ENCODE measurements at regions not wholly inside any gene's neighbourhood (a gene's known extent, or its start where the extent isn't known, plus 50 kb on each side); places are given as distances from the start of the nearest gene placed in this dataset.

DNA sequence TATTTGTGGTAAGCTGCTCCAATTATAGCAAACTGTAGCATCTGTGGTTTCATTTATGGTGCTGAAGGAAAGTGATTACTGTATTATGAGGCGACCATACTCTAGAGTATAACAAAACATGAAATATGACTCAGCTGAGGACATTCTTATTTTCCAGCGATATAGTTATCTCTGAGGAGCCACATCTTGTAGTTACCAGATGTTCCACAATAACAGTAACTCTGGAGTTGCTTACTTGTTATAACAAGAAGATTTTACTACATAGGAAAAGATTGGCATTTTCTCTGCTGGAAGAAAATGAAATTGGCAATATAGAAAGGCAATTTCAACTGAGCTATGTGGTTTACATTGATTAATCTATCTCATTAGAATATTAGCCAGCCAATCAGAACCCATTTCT is 1634.2 kb downstream of the PCDH9 start:
- no peaks in the 10 kb centered on the region for H3K79me2 ChIP-seq (ENCODE audit: control insufficient read depth, insufficient read depth, low read length)
- H4K20me1 ChIP-seq (replicated peaks; ENCODE audit: control insufficient read depth, extremely low read depth, insufficient read depth, low read length), result no peaks in the 10 kb centered on the region
- no TSS peak for BruUV-seq (replicated peaks)
- ChIA-PET CTCF (no interaction called here), POLR2A (no interaction called here)
- intact Hi-C loops (cut with micrococcal nuclease), result no loop called here
- H3K36me3 ChIP-seq (ENCODE audit: control insufficient read depth in 2 of 2, extremely low read depth in 1 of 2, insufficient read depth in 2 of 2, low read length in 2 of 2), result no peaks in the 10 kb centered on the region
- H3K4me1 ChIP-seq (ENCODE audit: control insufficient read depth, extremely low read depth, insufficient read depth, low read length), result no peaks in the 10 kb centered on the region
- H2AFZ ChIP-seq (ENCODE audit: low read depth, low read length), result no peak overlapping the region
- no peak overlapping the region for H3K4me2 ChIP-seq (ENCODE audit: insufficient read depth, low read length)
- H3K27me3 ChIP-seq (ENCODE audit: control insufficient read depth in 2 of 2, insufficient read depth in 2 of 2, low read length in 2 of 2), result no peaks in the 10 kb centered on the region
- FAIRE-seq (no peak), DNase-seq (ENCODE audit: low read depth, low spot score) (no peak)
- H3K9me3 ChIP-seq (replicated peaks; ENCODE audit: control insufficient read depth, insufficient read depth, low read length), result no peaks in the 10 kb centered on the region
- no peaks in the 10 kb centered on the region for H3K9me1 ChIP-seq (replicated peaks; ENCODE audit: control insufficient read depth, extremely low read depth, insufficient read depth, low read length)
- dilution Hi-C loops (cut with MboI; ENCODE audit: extremely low pct_ligation_motif_present, low sequenced_read_pairs), result no loop called here
- no peak for TF ChIP-seq GATA2 (IDR thresholded peaks at IDR 0.05; ENCODE audit: insufficient read depth, insufficient read length, low read depth, low read length)
- TF ChIP-seq JUN (IDR thresholded peaks at IDR 0.05; ENCODE audit: borderline replicate concordance, insufficient read depth, insufficient read length, low read depth), result no peak
- TF ChIP-seq CTCF (IDR thresholded peaks at IDR 0.05; ENCODE audit: extremely low read depth in 1 of 2, insufficient read depth in 1 of 2, low read depth in 1 of 2, low read length in 2 of 2), result no peak
- TF ChIP-seq MYC (IDR thresholded peaks at IDR 0.05; ENCODE audit: low read depth, low read length), result no peak
- TF ChIP-seq EZH2 (IDR thresholded peaks at IDR 0.05; ENCODE audit: borderline replicate concordance, low read depth, low read length, severe bottlenecking), result no peak
- no peak overlapping the region for H3K9ac ChIP-seq (replicated peaks; ENCODE audit: extremely low read depth, insufficient read depth, low read length)
- no peak overlapping the region for H3K27ac ChIP-seq (ENCODE audit: insufficient read depth, low read depth, low read length)
- no peak overlapping the region for H3K4me3 ChIP-seq (replicated peaks in 1 of 3; ENCODE audit: insufficient read depth in 1 of 3, low read depth in 1 of 3, low read length in 3 of 3)

DNA sequence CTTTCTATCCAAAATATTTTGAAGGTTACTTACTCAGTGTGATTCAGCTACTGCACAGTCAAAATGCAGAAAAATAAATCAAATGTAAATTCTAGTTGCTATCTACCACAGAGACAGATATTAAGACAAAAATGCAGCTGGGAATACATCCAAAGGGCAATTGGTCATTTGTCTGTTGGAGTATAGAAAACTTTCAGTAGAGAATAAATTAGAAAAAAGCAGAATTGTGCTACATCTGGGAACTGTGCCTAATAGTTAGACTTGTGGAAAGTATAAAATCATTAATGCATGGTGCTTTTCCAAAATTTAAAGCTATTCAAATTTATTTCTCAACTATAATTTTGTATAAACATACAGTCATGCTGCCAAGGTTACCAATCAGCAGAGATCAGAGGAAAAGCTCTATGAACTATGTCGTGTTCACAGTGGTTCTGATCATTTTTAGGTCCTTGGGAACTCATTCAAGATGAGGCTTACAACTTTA is 1635.8 kb downstream of the PCDH9 start:
- ChIA-PET POLR2A (no interaction called here), CTCF (interaction anchor here (1.0 to 1.2 kb wide), 2 partner anchors 11 to 18 kb away, joined by 3 read pairs; no protein-coding TSS in a partner anchor)
- Histone ChIP-seq H3K36me3 (ENCODE audit: control insufficient read depth in 2 of 2, extremely low read depth in 1 of 2, insufficient read depth in 2 of 2, low read length in 2 of 2) (no peaks in the 10 kb centered on the region), H3K79me2 (ENCODE audit: control insufficient read depth, insufficient read depth, low read length) (no peaks in the 10 kb centered on the region), H3K9me3 (replicated peaks; ENCODE audit: control insufficient read depth, insufficient read depth, low read length) (no peaks in the 10 kb centered on the region), H2AFZ (ENCODE audit: low read depth, low read length) (no peak overlapping the region), H4K20me1 (replicated peaks; ENCODE audit: control insufficient read depth, extremely low read depth, insufficient read depth, low read length) (no peaks in the 10 kb centered on the region), H3K27ac (ENCODE audit: insufficient read depth, low read depth, low read length) (no peak overlapping the region), H3K4me1 (ENCODE audit: control insufficient read depth, extremely low read depth, insufficient read depth, low read length) (no peaks in the 10 kb centered on the region), H3K9me1 (replicated peaks; ENCODE audit: control insufficient read depth, extremely low read depth, insufficient read depth, low read length) (no peaks in the 10 kb centered on the region), H3K4me3 (replicated peaks in 1 of 3; ENCODE audit: insufficient read depth in 1 of 3, low read depth in 1 of 3, low read length in 3 of 3) (no peak overlapping the region), H3K4me2 (ENCODE audit: insufficient read depth, low read length) (no peak overlapping the region), H3K27me3 (ENCODE audit: control insufficient read depth in 2 of 2, insufficient read depth in 2 of 2, low read length in 2 of 2) (no peaks in the 10 kb centered on the region), H3K9ac (replicated peaks; ENCODE audit: extremely low read depth, insufficient read depth, low read length) (no peak overlapping the region)
- dilution Hi-C loops (cut with MboI; ENCODE audit: extremely low pct_ligation_motif_present, low sequenced_read_pairs), result no loop called here
- no peak for TF ChIP-seq CTCF (IDR thresholded peaks at IDR 0.05; ENCODE audit: extremely low read depth in 1 of 2, insufficient read depth in 1 of 2, low read depth in 1 of 2, low read length in 2 of 2)
- TF ChIP-seq, protein P1, sequence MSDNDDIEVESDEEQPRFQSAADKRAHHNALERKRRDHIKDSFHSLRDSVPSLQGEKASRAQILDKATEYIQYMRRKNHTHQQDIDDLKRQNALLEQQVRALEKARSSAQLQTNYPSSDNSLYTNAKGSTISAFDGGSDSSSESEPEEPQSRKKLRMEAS (IDR thresholded peaks at IDR 0.05; ENCODE audit: insufficient read depth, insufficient read length), result no peak
- TF ChIP-seq GATA2 (IDR thresholded peaks at IDR 0.05; ENCODE audit: insufficient read depth, insufficient read length, low read depth, low read length), result no peak
- no peak for TF ChIP-seq POLR2AphosphoS5 (IDR thresholded peaks at IDR 0.05; ENCODE audit: insufficient read depth, low read depth, low read length)
- TF ChIP-seq FOS (IDR thresholded peaks at IDR 0.05; ENCODE audit: borderline replicate concordance, insufficient read depth, low read length), result no peak
- no peak for TF ChIP-seq POLR2A (IDR thresholded peaks at IDR 0.05; ENCODE audit: low read depth, low read length)
- TF ChIP-seq JUN (IDR thresholded peaks at IDR 0.05; ENCODE audit: borderline replicate concordance, insufficient read depth, insufficient read length, low read depth), result no peak
- no peak for TF ChIP-seq MYC (IDR thresholded peaks at IDR 0.05; ENCODE audit: low read depth, low read length)
- TF ChIP-seq EZH2 (IDR thresholded peaks at IDR 0.05; ENCODE audit: borderline replicate concordance, low read depth, low read length, severe bottlenecking), result no peak
- DNase-seq (ENCODE audit: low read depth, low spot score), result no peak
- intact Hi-C loops (cut with micrococcal nuclease), result no loop called here
- BruUV-seq (replicated peaks), result no TSS peak
- FAIRE-seq, result no peak

Measured in endothelial cell of umbilical vein (primary cell).